ENCODE measurements at regions not wholly inside any gene's neighbourhood (a gene's known extent, or its start where the extent isn't known, plus 50 kb on each side); places are given as distances from the start of the nearest gene placed in this dataset.

DNA sequence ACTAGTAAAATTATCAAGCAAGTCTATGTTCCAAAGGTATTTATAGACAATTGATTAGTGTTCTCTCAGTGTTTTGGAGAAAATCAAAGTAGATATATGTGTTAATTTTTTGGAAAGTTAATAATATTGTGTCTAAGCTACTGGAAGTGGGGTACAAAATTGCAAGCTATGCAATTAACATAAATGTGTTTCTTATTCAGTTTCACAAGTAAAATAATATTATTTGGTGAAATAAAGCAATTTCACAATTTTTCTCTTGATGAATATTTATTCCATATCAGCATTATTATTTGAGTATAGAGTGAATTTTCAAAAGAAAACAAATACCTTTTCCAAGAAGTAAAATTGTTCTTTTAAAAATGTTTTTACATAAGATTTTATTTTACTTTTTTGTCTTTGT lies 1047.7 kb downstream of the TBL1XR1 start:
- no peak for TF ChIP-seq EZH2 (IDR thresholded peaks at IDR 0.05; ENCODE audit: low read depth)
- TF ChIP-seq, protein P1, sequence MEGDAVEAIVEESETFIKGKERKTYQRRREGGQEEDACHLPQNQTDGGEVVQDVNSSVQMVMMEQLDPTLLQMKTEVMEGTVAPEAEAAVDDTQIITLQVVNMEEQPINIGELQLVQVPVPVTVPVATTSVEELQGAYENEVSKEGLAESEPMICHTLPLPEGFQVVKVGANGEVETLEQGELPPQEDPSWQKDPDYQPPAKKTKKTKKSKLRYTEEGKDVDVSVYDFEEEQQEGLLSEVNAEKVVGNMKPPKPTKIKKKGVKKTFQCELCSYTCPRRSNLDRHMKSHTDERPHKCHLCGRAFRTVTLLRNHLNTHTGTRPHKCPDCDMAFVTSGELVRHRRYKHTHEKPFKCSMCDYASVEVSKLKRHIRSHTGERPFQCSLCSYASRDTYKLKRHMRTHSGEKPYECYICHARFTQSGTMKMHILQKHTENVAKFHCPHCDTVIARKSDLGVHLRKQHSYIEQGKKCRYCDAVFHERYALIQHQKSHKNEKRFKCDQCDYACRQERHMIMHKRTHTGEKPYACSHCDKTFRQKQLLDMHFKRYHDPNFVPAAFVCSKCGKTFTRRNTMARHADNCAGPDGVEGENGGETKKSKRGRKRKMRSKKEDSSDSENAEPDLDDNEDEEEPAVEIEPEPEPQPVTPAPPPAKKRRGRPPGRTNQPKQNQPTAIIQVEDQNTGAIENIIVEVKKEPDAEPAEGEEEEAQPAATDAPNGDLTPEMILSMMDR (conservative IDR thresholded peaks at IDR 0.05): no peak

All from PC-9 (cell line).